H1 (cell line): ENCODE measurements at regions not wholly inside any gene's neighbourhood (a gene's known extent, or its start where the extent isn't known, plus 50 kb on each side); places are given as distances from the start of the nearest gene placed in this dataset.

Experiments used
- CTCF ChIA-PET: fragments of 300-600 bp; sonication (Branson Sonifier 250); formaldehyde crosslinking; loops from one replicate; lab custom pipeline; 2021; ENCODE audit not compliant: partially characterized antibody; lab: Charles Lee
- POLR2A ChIA-PET: fragments of 300-600 bp; sonication (Branson Sonifier 250); formaldehyde crosslinking; loops from one replicate; lab custom pipeline; 2021; ENCODE audit warnings: inconsistent platforms; ENCODE audit not compliant: partially characterized antibody; lab: Charles Lee
- DNase-seq, 2 experiments: peaks; one replicate each; pipeline versions ENCODE4 v3.0.0 to v3.0.0-alpha.2; 2010 to 2022; ENCODE audit warnings: low spot score in 2 of 2, low read depth in 1 of 2, mixed read lengths in 1 of 2
- FAIRE-seq: peaks from 2 replicates; lab custom pipeline; 2011; peaks lifted over from hg19 to GRCh38; lab: Jason Lieb, UNC
- H2AFZ ChIP-seq: 2 replicates; pipeline ENCODE4 v1.8.1; 2012; ENCODE audit warnings: low read length, inconsistent platforms
- H2AK5ac ChIP-seq: 2 replicates; pipeline ENCODE4 v1.6.1; 2013; ENCODE audit warnings: low read depth, low read length
- H2BK120ac ChIP-seq: replicated peaks from 2 replicates; pipeline ENCODE3; 2013; ENCODE audit warnings: low read depth, low read length, inconsistent platforms
- H2BK12ac ChIP-seq: 2 replicates; pipeline ENCODE4 v1.6.1; 2013; ENCODE audit warnings: low read depth, low read length
- H2BK15ac ChIP-seq: 2 replicates; pipeline ENCODE4 v1.6.1; 2013; ENCODE audit warnings: low read length
- H2BK20ac ChIP-seq: 2 replicates; pipeline ENCODE4 v1.6.1; 2013; ENCODE audit warnings: low read length
- H2BK5ac ChIP-seq: 2 replicates; pipeline ENCODE4 v1.6.1; 2013; ENCODE audit warnings: low read depth, low read length
- H3K14ac ChIP-seq: 2 replicates; pipeline ENCODE4 v1.6.1; 2013; ENCODE audit warnings: inconsistent platforms; ENCODE audit not compliant: insufficient read length
- H3K18ac ChIP-seq: 2 replicates; pipeline ENCODE4 v1.6.1; 2013; ENCODE audit warnings: low read length; ENCODE audit errors: extremely low read depth
- H3K23ac ChIP-seq: 2 replicates; pipeline ENCODE4 v1.6.1; 2013; ENCODE audit warnings: inconsistent platforms; ENCODE audit not compliant: insufficient read length
- H3K23me2 ChIP-seq: 2 replicates; pipeline ENCODE4 v1.6.1; 2013; ENCODE audit warnings: low read depth, low read length
- H3K27ac ChIP-seq: 2 replicates; pipeline ENCODE4 v1.6.1; 2011; ENCODE audit warnings: low read depth, low read length, inconsistent platforms
- H3K27me3 ChIP-seq, 4 experiments: replicated peaks in 1 of 4; 1 replicate in 1 of 4; 2 replicates in 3 of 4; pipeline versions ENCODE4 v1.6.1 to v1.8.1; 2011 to 2013; ENCODE audit warnings: low read length in 3 of 4, mild to moderate bottlenecking in 3 of 4, inconsistent platforms in 2 of 4, mixed read lengths in 2 of 4, moderate library complexity in 1 of 4; ENCODE audit not compliant: control insufficient read depth in 3 of 4, insufficient read depth in 3 of 4; ENCODE audit errors: extremely low read depth in 1 of 4
- H3K36me3 ChIP-seq, 4 experiments: 2 replicates each; pipeline versions ENCODE4 v1.6.1 to v1.8.1; 2011 to 2013; ENCODE audit warnings: mild to moderate bottlenecking in 4 of 4, low read length in 3 of 4, moderate library complexity in 2 of 4, control low read depth in 1 of 4, inconsistent platforms in 1 of 4; ENCODE audit not compliant: insufficient read depth in 4 of 4, control insufficient read depth in 2 of 4
- H3K4ac ChIP-seq: replicated peaks from 2 replicates; pipeline ENCODE3; 2013; ENCODE audit warnings: low read length, low read depth, mixed read lengths, inconsistent platforms; ENCODE audit not compliant: insufficient read length
- H3K4me1 ChIP-seq, 4 experiments: replicated peaks in 1 of 4; 1 replicate in 1 of 4; 2 replicates in 3 of 4; pipeline versions ENCODE4 v1.6.1 to v1.8.1; 2011 to 2013; ENCODE audit warnings: low read length in 3 of 4, inconsistent platforms in 2 of 4, mixed read lengths in 1 of 4; ENCODE audit not compliant: insufficient read depth in 4 of 4, control insufficient read depth in 3 of 4
- H3K4me2 ChIP-seq, 2 experiments: 2 replicates each; pipeline versions ENCODE4 v1.6.1 to v1.8.1; 2011 to 2013; ENCODE audit warnings: low read depth in 2 of 2, low read length in 2 of 2, control low read depth in 1 of 2, inconsistent platforms in 1 of 2, mild to moderate bottlenecking in 1 of 2; ENCODE audit not compliant: insufficient read depth in 1 of 2
- H3K4me3 ChIP-seq, 4 experiments: fragments of 200-600, 300-600 bp in 1 of 4; sonication (generic), shearing (Covaris generic), sonication (Bioruptor Twin) in 1 of 4; 2 replicates each; pipeline versions ENCODE4 v1.5.1 to v1.8.1; 2011 to 2016; ENCODE audit warnings: low read length in 4 of 4, low read depth in 3 of 4, control low read depth in 2 of 4, inconsistent platforms in 2 of 4, mild to moderate bottlenecking in 2 of 4, mixed read lengths in 1 of 4, moderate library complexity in 1 of 4; ENCODE audit not compliant: insufficient read depth in 2 of 4; ENCODE audit errors: extremely low read depth in 1 of 4
- H3K56ac ChIP-seq: replicated peaks from 2 replicates; pipeline ENCODE3; 2013; ENCODE audit warnings: low read depth, mild to moderate bottlenecking, mixed read lengths, low read length, inconsistent platforms; ENCODE audit not compliant: insufficient read length
- H3K79me1 ChIP-seq: 2 replicates; pipeline ENCODE4 v1.6.1; 2013; ENCODE audit warnings: low read depth, low read length, control low read depth
- H3K79me2 ChIP-seq, 2 experiments: 2 replicates each; pipeline versions ENCODE4 v1.6.1 to v1.8.1; 2012 to 2013; ENCODE audit warnings: low read length in 2 of 2, mild to moderate bottlenecking in 2 of 2, inconsistent platforms in 1 of 2; ENCODE audit not compliant: insufficient read depth in 2 of 2, control insufficient read depth in 1 of 2
- H3K9ac ChIP-seq, 4 experiments: replicated peaks in 1 of 4; 1 replicate in 1 of 4; 2 replicates in 3 of 4; pipeline versions ENCODE4 v1.6.1 to v1.8.1; 2011 to 2013; ENCODE audit warnings: low read depth in 3 of 4, low read length in 3 of 4, control low read depth in 2 of 4, mild to moderate bottlenecking in 2 of 4, moderate library complexity in 2 of 4, inconsistent platforms in 1 of 4; ENCODE audit errors: extremely low read depth in 1 of 4
- H3K9me3 ChIP-seq, 2 experiments: 2 replicates each; pipeline versions ENCODE4 v1.6.1 to v1.8.1; 2012 to 2013; ENCODE audit warnings: mild to moderate bottlenecking in 2 of 2, moderate library complexity in 2 of 2, control low read depth in 1 of 2, inconsistent platforms in 1 of 2, low read depth in 1 of 2, low read length in 1 of 2, mixed read lengths in 1 of 2; ENCODE audit not compliant: insufficient read depth in 2 of 2
- H4K20me1 ChIP-seq, 2 experiments: replicated peaks in 1 of 2; 2 replicates each; pipeline versions ENCODE3 to v1.8.1; 2011 to 2013; ENCODE audit warnings: inconsistent platforms in 2 of 2, low read length in 2 of 2, mild to moderate bottlenecking in 1 of 2; ENCODE audit not compliant: insufficient read depth in 2 of 2, control insufficient read depth in 1 of 2
- H4K5ac ChIP-seq: 2 replicates; pipeline ENCODE4 v1.6.1; 2013; ENCODE audit warnings: low read length, low read depth, mixed read lengths, inconsistent platforms; ENCODE audit not compliant: insufficient read length
- H4K8ac ChIP-seq: 2 replicates; pipeline ENCODE4 v1.8.0; 2013; ENCODE audit warnings: mild to moderate bottlenecking, moderate library complexity, low read length, inconsistent platforms; ENCODE audit not compliant: insufficient read depth; ENCODE audit errors: extremely low read depth
- H4K91ac ChIP-seq: replicated peaks from 2 replicates; pipeline ENCODE3; 2013; ENCODE audit warnings: low read length, mixed read lengths, inconsistent platforms; ENCODE audit not compliant: insufficient read length
- CHD1 ChIP-seq: IDR thresholded peaks from 2 replicates; pipeline ENCODE4 v1.6.1; 2012; ENCODE audit warnings: low read depth, low read length, improper control_type of control experiment
- GABPA ChIP-seq: IDR thresholded peaks from 2 replicates; pipeline ENCODE4 v1.6.1; 2011; ENCODE audit warnings: mild to moderate bottlenecking, low read length, moderate library complexity, borderline replicate concordance; ENCODE audit not compliant: insufficient read depth
- KDM4A ChIP-seq: IDR thresholded peaks from one replicate; pipeline ENCODE4 v1.7.1; 2012; ENCODE audit warnings: low read depth, mild to moderate bottlenecking, moderate library complexity, low read length, inconsistent platforms; ENCODE audit not compliant: severe bottlenecking
- POLR2A ChIP-seq, 2 experiments: IDR thresholded peaks; 1 replicate in 1 of 2; 2 replicates in 1 of 2; pipeline ENCODE4 v1.6.1; 2011; ENCODE audit warnings: low read depth in 2 of 2, low read length in 2 of 2, mild to moderate bottlenecking in 2 of 2; ENCODE audit errors: control extremely low read depth in 1 of 2
- RXRA ChIP-seq: IDR thresholded peaks from 2 replicates; pipeline ENCODE4 v1.6.1; 2011; ENCODE audit warnings: low read depth, mild to moderate bottlenecking, low read length, moderate library complexity; ENCODE audit not compliant: insufficient read depth
- SIRT6 ChIP-seq: IDR thresholded peaks from one replicate; pipeline ENCODE4 v1.7.1; 2012; ENCODE audit warnings: low read length, inconsistent platforms
- SP4 ChIP-seq: IDR thresholded peaks from 2 replicates; pipeline ENCODE4 v1.6.1; 2012; ENCODE audit warnings: low read length, inconsistent platforms
- WGBS, 2 experiments: shearing (Covaris generic) in 1 of 2; methylation state at CpG; one replicate each; pipeline versions ENCODE4 v1.1.6 to v1.1.7; 2013 to 2015; ENCODE audit warnings: low lambda C conversion rate in 2 of 2, mixed read lengths in 2 of 2, inconsistent platforms in 1 of 2, low coverage in 1 of 2, missing lambda C conversion rate in 1 of 2; ENCODE audit not compliant: insufficient replicate concordance in 2 of 2, insufficient coverage in 1 of 2, insufficient read length in 1 of 2; ENCODE audit errors: extremely low coverage in 1 of 2, missing lambda C conversion rate in 1 of 2; 5-methylcytosine and 5-hydroxymethylcytosine counted together

- H4K8ac ChIP-seq = no peak overlapping the region
- H3K18ac ChIP-seq = no peak overlapping the region
- no peak overlapping the region for H3K14ac ChIP-seq
- H2BK15ac ChIP-seq = no peak overlapping the region
- 93% methylated on average over 2 of the region's 2 CpGs; no CpG with 5 or more reads in 1 of the 2 experiments for WGBS, 2 experiments
- H3K4me3 ChIP-seq = no peak overlapping the region
- H2BK20ac ChIP-seq = no peak overlapping the region
- DNase-seq = no peak
- no peaks in the 10 kb centered on the region for H3K79me2 ChIP-seq
- no peak overlapping the region for H3K23ac ChIP-seq
- no peak overlapping the region for H3K56ac ChIP-seq
- H3K36me3 ChIP-seq = no peaks in the 10 kb centered on the region
- peaks cover 1 to 14% (median 13%) of the 10 kb centered on the region in 4 experiments for H3K27me3 ChIP-seq
- no peak overlapping the region for H3K27ac ChIP-seq
- no peak overlapping the region for H2BK120ac ChIP-seq
- no peak overlapping the region for H4K5ac ChIP-seq
- H2AK5ac ChIP-seq = no peak overlapping the region
- no peak overlapping the region for H3K4ac ChIP-seq
- H3K79me1 ChIP-seq = no peaks in the 10 kb centered on the region
- H2BK5ac ChIP-seq = no peak overlapping the region
- CTCF ChIA-PET = interaction anchor here (0.7 to 1.6 kb wide), 4 partner anchors 18 to 128 kb away, joined by 3 to 4 read pairs (median 3); no protein-coding TSS in a partner anchor
- POLR2A ChIA-PET = no interaction called here
- peaks cover 0 to 11% of the 10 kb centered on the region in 2 experiments; a peak in 2 of 4 replicates for H3K9me3 ChIP-seq
- H2BK12ac ChIP-seq = no peak overlapping the region
- no peak overlapping the region for H4K91ac ChIP-seq
- FAIRE-seq = no peak
- TF ChIP-seq POLR2A (IDR thresholded peaks at IDR 0.05; ENCODE audit: control extremely low read depth in 1 of 2, low read depth in 2 of 2, low read length in 2 of 2) (no peak), CHD1 (no peak), SIRT6 (no peak), KDM4A (no peak), SP4 (no peak), GABPA (no peak), RXRA (no peak)
- no peaks in the 10 kb centered on the region for H4K20me1 ChIP-seq
- H2AFZ ChIP-seq = no peak overlapping the region
- H3K9ac ChIP-seq = no peak overlapping the region
- no peak overlapping the region for H3K4me2 ChIP-seq
- peaks cover 7% of the 10 kb centered on the region; the same call in 1 of the 2 replicates for H3K23me2 ChIP-seq
- H3K4me1 ChIP-seq = peaks cover 3 to 11% (median 5%) of the 10 kb centered on the region in 4 experiments; a peak in 3 of 7 replicates
Observed at GRCh38 chr14:89702876-89703200, 251.7 kb downstream of the EFCAB11 start.
